ENCODE measurements at regions not wholly inside any gene's neighbourhood (a gene's known extent, or its start where the extent isn't known, plus 50 kb on each side); places are given as distances from the start of the nearest gene placed in this dataset.

- Histone ChIP-seq H3K4me2 (ENCODE audit: insufficient read depth, low read length) (no peak overlapping the region), H3K36me3 (ENCODE audit: control insufficient read depth in 2 of 2, extremely low read depth in 1 of 2, insufficient read depth in 2 of 2, low read length in 2 of 2) (no peaks in the 10 kb centered on the region), H3K27ac (ENCODE audit: insufficient read depth, low read depth, low read length) (no peak overlapping the region), H3K27me3 (ENCODE audit: control insufficient read depth in 2 of 2, insufficient read depth in 2 of 2, low read length in 2 of 2) (no peaks in the 10 kb centered on the region), H4K20me1 (replicated peaks; ENCODE audit: control insufficient read depth, extremely low read depth, insufficient read depth, low read length) (no peaks in the 10 kb centered on the region), H3K9ac (replicated peaks; ENCODE audit: extremely low read depth, insufficient read depth, low read length) (no peak overlapping the region), H3K4me3 (replicated peaks in 1 of 3; ENCODE audit: insufficient read depth in 1 of 3, low read depth in 1 of 3, low read length in 3 of 3) (no peak overlapping the region), H2AFZ (ENCODE audit: low read depth, low read length) (no peak overlapping the region), H3K4me1 (ENCODE audit: control insufficient read depth, extremely low read depth, insufficient read depth, low read length) (no peaks in the 10 kb centered on the region), H3K79me2 (ENCODE audit: control insufficient read depth, insufficient read depth, low read length) (no peaks in the 10 kb centered on the region), H3K9me3 (replicated peaks; ENCODE audit: control insufficient read depth, insufficient read depth, low read length) (no peaks in the 10 kb centered on the region), H3K9me1 (replicated peaks; ENCODE audit: control insufficient read depth, extremely low read depth, insufficient read depth, low read length) (no peaks in the 10 kb centered on the region)
- CTCF ChIA-PET = no interaction called here
- POLR2A ChIA-PET = no interaction called here
- BruUV-seq (replicated peaks) = no TSS peak
- dilution Hi-C loops (cut with MboI; ENCODE audit: extremely low pct_ligation_motif_present, low sequenced_read_pairs) (no loop called here), intact Hi-C loops (cut with micrococcal nuclease) (no loop called here)
- TF ChIP-seq GATA2 (IDR thresholded peaks at IDR 0.05; ENCODE audit: insufficient read depth, insufficient read length, low read depth, low read length) = no peak
- no peak for TF ChIP-seq POLR2A (IDR thresholded peaks at IDR 0.05; ENCODE audit: low read depth, low read length)
- TF ChIP-seq EZH2 (IDR thresholded peaks at IDR 0.05; ENCODE audit: borderline replicate concordance, low read depth, low read length, severe bottlenecking) = no peak
- no peak for TF ChIP-seq POLR2AphosphoS5 (IDR thresholded peaks at IDR 0.05; ENCODE audit: insufficient read depth, low read depth, low read length)
- TF ChIP-seq MAX (IDR thresholded peaks at IDR 0.05; ENCODE audit: insufficient read depth, insufficient read length) = no peak
- no peak for TF ChIP-seq FOS (IDR thresholded peaks at IDR 0.05; ENCODE audit: borderline replicate concordance, insufficient read depth, low read length)
- no peak for TF ChIP-seq CTCF (IDR thresholded peaks at IDR 0.05; ENCODE audit: extremely low read depth in 1 of 2, insufficient read depth in 1 of 2, low read depth in 1 of 2, low read length in 2 of 2)
- no peak for TF ChIP-seq JUN (IDR thresholded peaks at IDR 0.05; ENCODE audit: borderline replicate concordance, insufficient read depth, insufficient read length, low read depth)
- no peak for TF ChIP-seq MYC (IDR thresholded peaks at IDR 0.05; ENCODE audit: low read depth, low read length)
- DNase-seq (ENCODE audit: low read depth, low spot score) = no peak
- FAIRE-seq = no peak
These were observed 68.1 kb upstream of the PHYHIPL start for GRCh38 chr10:59108296-59108870.

All from endothelial cell of umbilical vein (primary cell).